ENCODE measurements at regions not wholly inside any gene's neighbourhood (a gene's known extent, or its start where the extent isn't known, plus 50 kb on each side); places are given as distances from the start of the nearest gene placed in this dataset.

- H3K4me2 ChIP-seq (ENCODE audit: low read depth, low read length) = no peak overlapping the region
- no peak overlapping the region for H3K4me3 ChIP-seq (replicated peaks in 1 of 3; ENCODE audit: insufficient read depth in 1 of 3, low read depth in 2 of 3, low read length in 3 of 3)
- TF ChIP-seq ZNF709 (CRISPR knock-in tag; IDR thresholded peaks at IDR 0.05) = no peak
- no peak for TF ChIP-seq KDM4B (CRISPR knock-in tag; IDR thresholded peaks at IDR 0.05)
- no peak for TF ChIP-seq MEIS1 (CRISPR knock-in tag; IDR thresholded peaks at IDR 0.05; ENCODE audit: borderline replicate concordance)
- no peak for TF ChIP-seq U2AF1 (optimal IDR thresholded peaks at IDR 0.05; ENCODE audit: low read depth, low read length)
- TF ChIP-seq TSC22D2 (CRISPR knock-in tag; IDR thresholded peaks at IDR 0.05; ENCODE audit: borderline replicate concordance) = no peak
- no peak for TF ChIP-seq RNF219 (CRISPR knock-in tag; IDR thresholded peaks at IDR 0.05)
- no peak for TF ChIP-seq ETS1 (CRISPR knock-in tag; IDR thresholded peaks at IDR 0.05)
- TF ChIP-seq CCAR2 (optimal IDR thresholded peaks at IDR 0.05; ENCODE audit: low read depth, low read length) = no peak
- TF ChIP-seq ZNF703 (CRISPR knock-in tag; IDR thresholded peaks at IDR 0.05; ENCODE audit: borderline replicate concordance) = no peak
- TF ChIP-seq ZNF572 (CRISPR knock-in tag; IDR thresholded peaks at IDR 0.05) = no peak
- TF ChIP-seq ZNF878 (CRISPR knock-in tag; IDR thresholded peaks at IDR 0.05) = no peak
- TF ChIP-seq ZKSCAN5 (CRISPR knock-in tag; IDR thresholded peaks at IDR 0.05) = no peak
- no peak for TF ChIP-seq ATF1 (CRISPR knock-in tag; IDR thresholded peaks at IDR 0.05)
- no peak for TF ChIP-seq ZNF12 (CRISPR knock-in tag; IDR thresholded peaks at IDR 0.05)
- TF ChIP-seq SKIL (CRISPR knock-in tag; IDR thresholded peaks at IDR 0.05; ENCODE audit: borderline replicate concordance) = no peak
- TF ChIP-seq MAFG (CRISPR knock-in tag; IDR thresholded peaks at IDR 0.05) = no peak
- no peak for TF ChIP-seq DMAP1 (CRISPR knock-in tag; IDR thresholded peaks at IDR 0.05)
- TF ChIP-seq SKI (IDR thresholded peaks at IDR 0.05; ENCODE audit: partially characterized antibody) = no peak
- DNase-seq (ENCODE audit: low spot score) = no peak
- no peak for FAIRE-seq
- H3K36me3 ChIP-seq (replicated peaks in 1 of 2; ENCODE audit: control insufficient read depth in 1 of 2, insufficient read depth in 2 of 2, low read length in 2 of 2) = no peaks in the 10 kb centered on the region
- in situ Hi-C loops (cut with HindIII; ENCODE audit: extremely low pct_ligation_motif_present, low pct_unique_long_range_greater_than_20kb) = no loop called here
- ChIA-PET POLR2A (no interaction called here), CTCF (ENCODE audit: low intra/inter-chr PET ratio, low total read pairs) (no interaction called here)
- no peak for ATAC-seq
- H3K9me3 ChIP-seq (ENCODE audit: low read length) = no peaks in the 10 kb centered on the region
- no peaks in the 10 kb centered on the region for H3K27me3 ChIP-seq (ENCODE audit: control insufficient read depth in 1 of 2, insufficient read depth in 2 of 2, low read length in 2 of 2)
- H3K27ac ChIP-seq (ENCODE audit: extremely low read length, insufficient read depth, low read length) = no peak overlapping the region
- no peaks in the 10 kb centered on the region for H4K20me1 ChIP-seq (ENCODE audit: insufficient read depth, low read length)
- no peak overlapping the region for H3K9ac ChIP-seq (ENCODE audit: insufficient read depth, low read depth, low read length)
- no TSS peak for BruUV-seq (replicated peaks)
- intact Hi-C loops (cut with micrococcal nuclease; ENCODE audit: unreplicated experiment) = no loop called here
- H3K79me2 ChIP-seq (ENCODE audit: insufficient read depth, low read length) = no peaks in the 10 kb centered on the region
- H3K4me1 ChIP-seq (ENCODE audit: insufficient read depth, low read length) = no peaks in the 10 kb centered on the region
- no peak overlapping the region for H2AFZ ChIP-seq (ENCODE audit: low read length)
These were observed 203.5 kb downstream of the MBD2 start for GRCh38 chr18:54020966-54021365.

Data from HepG2 (cell line).